H9 (cell line): ENCODE measurements at regions not wholly inside any gene's neighbourhood (a gene's known extent, or its start where the extent isn't known, plus 50 kb on each side); places are given as distances from the start of the nearest gene placed in this dataset.

Source experiments
- DNase-seq: peaks from one replicate; pipeline ENCODE4 v3.0.0-alpha.2; 2017
- H2AFZ ChIP-seq: one replicate; pipeline ENCODE4 v1.6.1; 2013; ENCODE audit warnings: mild to moderate bottlenecking, low read length, control low read depth, moderate library complexity
- H2AK5ac ChIP-seq: 2 replicates; pipeline ENCODE4 v1.6.1; 2013; ENCODE audit warnings: low read length, control low read depth, mixed read lengths; ENCODE audit not compliant: insufficient read length
- H2BK120ac ChIP-seq: one replicate; pipeline ENCODE4 v1.6.1; 2013; ENCODE audit warnings: low read depth, mild to moderate bottlenecking, low read length, control low read depth, inconsistent platforms; ENCODE audit not compliant: poor library complexity, severe bottlenecking
- H2BK12ac ChIP-seq: 2 replicates; pipeline ENCODE4 v1.6.1; 2013; ENCODE audit warnings: low read length, control low read depth, mixed read lengths, low read depth; ENCODE audit not compliant: insufficient read length
- H2BK15ac ChIP-seq: 2 replicates; pipeline ENCODE4 v1.6.1; 2013; ENCODE audit warnings: low read depth, low read length, control low read depth
- H2BK20ac ChIP-seq: one replicate; pipeline ENCODE4 v1.6.1; 2013; ENCODE audit warnings: low read depth, mild to moderate bottlenecking, low read length, control low read depth, inconsistent platforms; ENCODE audit not compliant: poor library complexity, severe bottlenecking
- H2BK5ac ChIP-seq: 2 replicates; pipeline ENCODE4 v1.6.1; 2013; ENCODE audit warnings: low read length, control low read depth, mixed read lengths; ENCODE audit not compliant: insufficient read length
- H3K14ac ChIP-seq: 2 replicates; pipeline ENCODE4 v1.6.1; 2013; ENCODE audit warnings: low read length, control low read depth; ENCODE audit not compliant: insufficient read depth
- H3K18ac ChIP-seq: 2 replicates; pipeline ENCODE4 v1.6.1; 2013; ENCODE audit warnings: low read depth, mild to moderate bottlenecking, mixed read lengths, low read length, control low read depth; ENCODE audit not compliant: insufficient read length
- H3K23ac ChIP-seq: 2 replicates; pipeline ENCODE4 v1.6.1; 2013; ENCODE audit warnings: low read length, control low read depth, mixed read lengths, low read depth; ENCODE audit not compliant: insufficient read length
- H3K23me2 ChIP-seq: 2 replicates; pipeline ENCODE4 v1.6.1; 2013; ENCODE audit warnings: low read depth, mild to moderate bottlenecking, mixed read lengths, low read length, control low read depth; ENCODE audit not compliant: insufficient read length, poor library complexity, severe bottlenecking
- H3K27ac ChIP-seq: 2 replicates; pipeline ENCODE4 v1.5.1; 2013; ENCODE audit warnings: low read length, control low read depth, mixed read lengths, low read depth; ENCODE audit not compliant: insufficient read length
- H3K27me3 ChIP-seq: 2 replicates; pipeline ENCODE4 v1.6.1; 2013; ENCODE audit warnings: low read length, control low read depth, inconsistent platforms; ENCODE audit not compliant: insufficient read depth
- H3K4ac ChIP-seq: 2 replicates; pipeline ENCODE4 v1.6.1; 2013; ENCODE audit warnings: low read depth, mild to moderate bottlenecking, control low read depth, inconsistent platforms, low read length, moderate library complexity
- H3K4me1 ChIP-seq: 2 replicates; pipeline ENCODE4 v1.6.1; 2013; ENCODE audit warnings: low read length, control low read depth, inconsistent platforms; ENCODE audit not compliant: insufficient read depth
- H3K4me2 ChIP-seq: 2 replicates; pipeline ENCODE4 v1.6.1; 2013; ENCODE audit warnings: low read length, control low read depth, mixed read lengths; ENCODE audit not compliant: insufficient read length, insufficient read depth
- H3K56ac ChIP-seq: 2 replicates; pipeline ENCODE4 v1.6.1; 2013; ENCODE audit warnings: low read depth, mild to moderate bottlenecking, mixed read lengths, low read length, control low read depth; ENCODE audit not compliant: insufficient read length
- H3K79me1 ChIP-seq: 2 replicates; pipeline ENCODE4 v1.6.1; 2013; ENCODE audit warnings: low read depth, mild to moderate bottlenecking, moderate library complexity, low read length, control low read depth, inconsistent platforms; ENCODE audit not compliant: insufficient read depth, poor library complexity, severe bottlenecking
- H3K79me2 ChIP-seq: 2 replicates; pipeline ENCODE4 v1.6.1; 2013; ENCODE audit warnings: low read length, control low read depth, inconsistent platforms; ENCODE audit not compliant: insufficient read depth
- H3K9ac ChIP-seq: 2 replicates; pipeline ENCODE4 v1.6.1; 2013; ENCODE audit warnings: low read length, control low read depth, mixed read lengths; ENCODE audit not compliant: insufficient read length; ENCODE audit errors: extremely low read depth
- H3K9me3 ChIP-seq: one replicate; pipeline ENCODE4 v1.6.1; 2013; ENCODE audit warnings: low read depth, low read length, inconsistent platforms; ENCODE audit not compliant: control insufficient read depth
- H3T11ph ChIP-seq: one replicate; pipeline ENCODE4 v1.6.1; 2013; ENCODE audit warnings: mild to moderate bottlenecking, low read length, control low read depth, inconsistent platforms
- H4K20me1 ChIP-seq: one replicate; pipeline ENCODE4 v1.6.1; 2013; ENCODE audit not compliant: control insufficient read depth, insufficient read length, insufficient read depth
- H4K5ac ChIP-seq: 2 replicates; pipeline ENCODE4 v1.6.1; 2013; ENCODE audit warnings: low read depth, mild to moderate bottlenecking, mixed read lengths, low read length, control low read depth; ENCODE audit not compliant: insufficient read length
- H4K8ac ChIP-seq: replicated peaks from 2 replicates; pipeline ENCODE4 v1.6.1; 2013; ENCODE audit warnings: low read length, control low read depth, mixed read lengths, low read depth; ENCODE audit not compliant: insufficient read length
- H4K91ac ChIP-seq: 2 replicates; pipeline ENCODE4 v1.6.1; 2013; ENCODE audit warnings: low read depth, mild to moderate bottlenecking, moderate library complexity, mixed read lengths, low read length, control low read depth; ENCODE audit not compliant: insufficient read length
- H3K27ac Mint-ChIP-seq, 3 experiments: 2 replicates in 2 of 3; 3 replicates in 1 of 3; pipeline ENCODE4 v1.8.0; 2020 to 2021; ENCODE audit warnings: mixed read lengths in 3 of 3, mild to moderate bottlenecking in 1 of 3, moderate library complexity in 1 of 3
- H3K27me3 Mint-ChIP-seq: 2 replicates; pipeline ENCODE4 v1.8.0; 2021; ENCODE audit warnings: low read depth, mild to moderate bottlenecking, moderate library complexity, mixed read lengths
- H3K36me3 Mint-ChIP-seq, 3 experiments: 2 replicates in 2 of 3; 3 replicates in 1 of 3; pipeline ENCODE4 v1.8.0; 2020 to 2021; ENCODE audit warnings: low read depth in 3 of 3, mixed read lengths in 3 of 3; ENCODE audit not compliant: insufficient read depth in 1 of 3
- H3K4me1 Mint-ChIP-seq, 2 experiments: 2 replicates each; pipeline ENCODE4 v1.8.0; 2020; ENCODE audit warnings: mixed read lengths in 2 of 2
- H3K4me3 Mint-ChIP-seq, 2 experiments: 2 replicates in 1 of 2; 3 replicates in 1 of 2; pipeline ENCODE4 v1.8.0; 2020 to 2021; ENCODE audit warnings: mild to moderate bottlenecking in 2 of 2, mixed read lengths in 2 of 2, moderate library complexity in 1 of 2
- H3K9me3 Mint-ChIP-seq, 2 experiments: 2 replicates in 1 of 2; 3 replicates in 1 of 2; pipeline ENCODE4 v1.8.0; 2020; ENCODE audit warnings: mild to moderate bottlenecking in 2 of 2, mixed read lengths in 2 of 2, moderate library complexity in 1 of 2
- WGBS: extraction: QIAGEN DNeasy Blood & Tissue Kit; methylation state at CpG from one replicate; pipeline ENCODE4 v1.1.7; 2013; ENCODE audit warnings: missing lambda C conversion rate, low lambda C conversion rate, mixed read lengths; ENCODE audit not compliant: insufficient read length; ENCODE audit errors: extremely low coverage; 5-methylcytosine and 5-hydroxymethylcytosine counted together
- TF ChIP-seq, protein P1 (sequence below): fragments of 200-600 bp; sonication (generic); conservative IDR thresholded peaks from 3 replicates; pipeline ENCODE4 v1.8.0; 2021; ENCODE audit warnings: antibody characterized with exemption, mild to moderate bottlenecking

DNA sequence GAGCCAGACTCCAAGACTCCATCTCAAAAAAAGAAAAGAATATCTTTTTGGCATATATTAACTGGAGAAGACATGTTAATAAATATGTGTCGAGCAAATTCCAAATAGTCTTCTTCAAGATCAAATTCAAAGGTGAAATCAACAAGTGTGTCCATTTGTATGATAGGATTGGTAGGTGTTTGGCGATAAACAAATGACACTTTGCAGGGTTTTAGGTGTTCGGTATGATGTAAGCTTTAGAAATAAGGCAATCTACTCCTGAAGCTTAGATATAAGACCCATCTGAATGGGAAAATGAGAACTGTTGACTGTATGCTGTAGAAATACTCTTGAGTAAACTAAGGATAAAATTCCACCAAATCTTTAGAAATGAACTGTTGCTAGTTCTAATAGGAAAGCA, 75.8 kb upstream of the FNDC3B start:
- no peak overlapping the region for H3K18ac ChIP-seq
- H3K4ac ChIP-seq, result no peak overlapping the region
- no peak overlapping the region for H4K5ac ChIP-seq
- no peaks in the 10 kb centered on the region for H3K23me2 ChIP-seq
- H3K27me3 ChIP-seq, result no peaks in the 10 kb centered on the region
- Mint-ChIP-seq H3K4me1 (peaks cover 15 to 16% of the 10 kb centered on the region in 2 experiments), H3K27ac (no peak overlapping the region), H3K4me3 (no peak overlapping the region), H3K27me3 (no peaks in the 10 kb centered on the region; the same call in 1 of the 2 replicates), H3K36me3 (no peaks in the 10 kb centered on the region), H3K9me3 (no peaks in the 10 kb centered on the region)
- H3K9ac ChIP-seq, result no peak overlapping the region
- no peak overlapping the region for H3K27ac ChIP-seq
- no peaks in the 10 kb centered on the region for H3K9me3 ChIP-seq
- no peak overlapping the region for H3K14ac ChIP-seq
- no peak overlapping the region for H2BK15ac ChIP-seq
- no peak overlapping the region for H2BK120ac ChIP-seq
- no peaks in the 10 kb centered on the region for H4K20me1 ChIP-seq
- TF ChIP-seq, protein P1, sequence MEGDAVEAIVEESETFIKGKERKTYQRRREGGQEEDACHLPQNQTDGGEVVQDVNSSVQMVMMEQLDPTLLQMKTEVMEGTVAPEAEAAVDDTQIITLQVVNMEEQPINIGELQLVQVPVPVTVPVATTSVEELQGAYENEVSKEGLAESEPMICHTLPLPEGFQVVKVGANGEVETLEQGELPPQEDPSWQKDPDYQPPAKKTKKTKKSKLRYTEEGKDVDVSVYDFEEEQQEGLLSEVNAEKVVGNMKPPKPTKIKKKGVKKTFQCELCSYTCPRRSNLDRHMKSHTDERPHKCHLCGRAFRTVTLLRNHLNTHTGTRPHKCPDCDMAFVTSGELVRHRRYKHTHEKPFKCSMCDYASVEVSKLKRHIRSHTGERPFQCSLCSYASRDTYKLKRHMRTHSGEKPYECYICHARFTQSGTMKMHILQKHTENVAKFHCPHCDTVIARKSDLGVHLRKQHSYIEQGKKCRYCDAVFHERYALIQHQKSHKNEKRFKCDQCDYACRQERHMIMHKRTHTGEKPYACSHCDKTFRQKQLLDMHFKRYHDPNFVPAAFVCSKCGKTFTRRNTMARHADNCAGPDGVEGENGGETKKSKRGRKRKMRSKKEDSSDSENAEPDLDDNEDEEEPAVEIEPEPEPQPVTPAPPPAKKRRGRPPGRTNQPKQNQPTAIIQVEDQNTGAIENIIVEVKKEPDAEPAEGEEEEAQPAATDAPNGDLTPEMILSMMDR, result no peak
- H2BK12ac ChIP-seq, result no peak overlapping the region
- H3K56ac ChIP-seq, result no peak overlapping the region
- no peak overlapping the region for H3K23ac ChIP-seq
- H4K8ac ChIP-seq, result no peak overlapping the region
- no peaks in the 10 kb centered on the region for H3K79me2 ChIP-seq
- H3T11ph ChIP-seq, result no peak overlapping the region
- H4K91ac ChIP-seq, result no peak overlapping the region
- no peak overlapping the region for H2BK5ac ChIP-seq
- no peak overlapping the region for H2AFZ ChIP-seq
- no peak overlapping the region for H2AK5ac ChIP-seq
- DNase-seq, result no peak
- H3K4me1 ChIP-seq, result no peaks in the 10 kb centered on the region; the same call in 1 of the 2 replicates
- no CpG with 5 or more reads among the region's 3 CpGs for WGBS
- H2BK20ac ChIP-seq, result no peak overlapping the region
- H3K79me1 ChIP-seq, result no peaks in the 10 kb centered on the region
- H3K4me2 ChIP-seq, result no peak overlapping the region
